ENCODE measurements at regions not wholly inside any gene's neighbourhood (a gene's known extent, or its start where the extent isn't known, plus 50 kb on each side); places are given as distances from the start of the nearest gene placed in this dataset.

GRCh38 chr6:144575327-144575726 is 290.2 kb downstream of the UTRN start:
- TF ChIP-seq CTCF (IDR thresholded peaks at IDR 0.05) (no peak), EZH2 (IDR thresholded peaks at IDR 0.05; ENCODE audit: borderline replicate concordance, insufficient read depth, low read depth, low read length, poor library complexity, severe bottlenecking) (no peak)
